Kidney epithelial cell (primary cell): ENCODE measurements at regions not wholly inside any gene's neighbourhood (a gene's known extent, or its start where the extent isn't known, plus 50 kb on each side); places are given as distances from the start of the nearest gene placed in this dataset.

Experiments
- DNase-seq: peaks from one replicate; pipeline ENCODE4 v3.0.0-alpha.2; 2010; ENCODE audit warnings: low read depth
- H3K27me3 ChIP-seq: 2 replicates; pipeline ENCODE4 v1.6.0; 2011; ENCODE audit warnings: low read length; ENCODE audit not compliant: control insufficient read depth, insufficient read depth
- H3K36me3 ChIP-seq: 2 replicates; pipeline ENCODE4 v1.5.1; 2011; ENCODE audit warnings: low read length; ENCODE audit not compliant: control insufficient read depth, insufficient read depth
- H3K4me3 ChIP-seq: 2 replicates; pipeline ENCODE4 v1.5.1; 2011; ENCODE audit warnings: low read depth, mild to moderate bottlenecking, control low read depth, low read length
- TF ChIP-seq, protein P1 (sequence below): IDR thresholded peaks from 2 replicates; pipeline ENCODE4 v1.5.1; 2011; ENCODE audit warnings: mild to moderate bottlenecking, moderate library complexity, low read length, control low read depth, inconsistent platforms; ENCODE audit not compliant: insufficient read depth, poor library complexity, severe bottlenecking

GRCh38 chr6:6508643-6509042 lies 79.9 kb upstream of the LY86 start:
- Histone ChIP-seq H3K36me3 (no peaks in the 10 kb centered on the region), H3K4me3 (no peak overlapping the region)
- TF ChIP-seq, protein P1, sequence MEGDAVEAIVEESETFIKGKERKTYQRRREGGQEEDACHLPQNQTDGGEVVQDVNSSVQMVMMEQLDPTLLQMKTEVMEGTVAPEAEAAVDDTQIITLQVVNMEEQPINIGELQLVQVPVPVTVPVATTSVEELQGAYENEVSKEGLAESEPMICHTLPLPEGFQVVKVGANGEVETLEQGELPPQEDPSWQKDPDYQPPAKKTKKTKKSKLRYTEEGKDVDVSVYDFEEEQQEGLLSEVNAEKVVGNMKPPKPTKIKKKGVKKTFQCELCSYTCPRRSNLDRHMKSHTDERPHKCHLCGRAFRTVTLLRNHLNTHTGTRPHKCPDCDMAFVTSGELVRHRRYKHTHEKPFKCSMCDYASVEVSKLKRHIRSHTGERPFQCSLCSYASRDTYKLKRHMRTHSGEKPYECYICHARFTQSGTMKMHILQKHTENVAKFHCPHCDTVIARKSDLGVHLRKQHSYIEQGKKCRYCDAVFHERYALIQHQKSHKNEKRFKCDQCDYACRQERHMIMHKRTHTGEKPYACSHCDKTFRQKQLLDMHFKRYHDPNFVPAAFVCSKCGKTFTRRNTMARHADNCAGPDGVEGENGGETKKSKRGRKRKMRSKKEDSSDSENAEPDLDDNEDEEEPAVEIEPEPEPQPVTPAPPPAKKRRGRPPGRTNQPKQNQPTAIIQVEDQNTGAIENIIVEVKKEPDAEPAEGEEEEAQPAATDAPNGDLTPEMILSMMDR, result no peak

GRCh38 chr6:6509284-6509683 lies 79.2 kb upstream of the LY86 start:
- DNase-seq, result no peak
- TF ChIP-seq, protein P1, result no peak
- Histone ChIP-seq H3K27me3 (no peaks in the 10 kb centered on the region), H3K4me3 (no peak overlapping the region), H3K36me3 (no peaks in the 10 kb centered on the region)

More at GRCh38 chr6:6508643-6509042, 79.9 kb upstream of the LY86 start:
- no peaks in the 10 kb centered on the region for H3K27me3 ChIP-seq
- no peak for DNase-seq

DNA sequence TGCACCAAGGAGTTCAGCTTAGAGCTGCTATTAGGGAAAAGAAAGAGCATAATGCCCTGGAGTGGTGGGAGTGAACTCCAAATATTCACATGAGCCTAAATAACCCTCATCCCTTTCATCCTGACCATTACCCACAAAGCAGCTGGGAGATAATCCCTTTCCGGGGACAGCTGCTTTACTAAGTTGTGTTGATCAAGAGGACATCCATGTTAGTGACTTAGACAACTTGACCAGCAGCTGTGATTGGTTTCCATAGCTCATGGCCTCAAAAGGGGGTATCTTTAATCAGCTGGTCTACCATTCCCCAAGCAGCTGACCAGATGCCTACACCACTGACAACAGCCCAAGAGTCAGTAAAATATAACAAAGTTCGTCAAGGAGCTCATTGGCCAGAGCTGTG lies 75.8 kb upstream of the LY86 start:
- H3K27me3 ChIP-seq, result no peaks in the 10 kb centered on the region
- H3K4me3 ChIP-seq, result no peak overlapping the region
- no peaks in the 10 kb centered on the region for H3K36me3 ChIP-seq
- DNase-seq, result no peak
- TF ChIP-seq, protein P1, result no peak

- no peaks in the 10 kb centered on the region for H3K27me3 ChIP-seq
- H3K4me3 ChIP-seq, result no peak overlapping the region
- DNase-seq, result no peak
- no peaks in the 10 kb centered on the region for H3K36me3 ChIP-seq
- TF ChIP-seq, protein P1, result no peak
Measured at GRCh38 chr6:6515691-6516607, 72.6 kb upstream of the LY86 start.

GRCh38 chr6:6516666-6517458 lies 71.7 kb upstream of the LY86 start:
- Histone ChIP-seq H3K27me3 (no peaks in the 10 kb centered on the region), H3K4me3 (no peak overlapping the region), H3K36me3 (no peaks in the 10 kb centered on the region)
- DNase-seq, result no peak
- TF ChIP-seq, protein P1, result no peak
